H1 (cell line): ENCODE measurements at regions not wholly inside any gene's neighbourhood (a gene's known extent, or its start where the extent isn't known, plus 50 kb on each side); places are given as distances from the start of the nearest gene placed in this dataset.

ENCODE experiments used
- BRCA1 ChIP-seq: IDR thresholded peaks from 2 replicates; pipeline ENCODE4 v1.6.1; 2012; ENCODE audit warnings: low read depth, low read length, improper control_type of control experiment
- CTCF ChIP-seq, 3 experiments: IDR thresholded peaks; 1 replicate in 2 of 3; 2 replicates in 1 of 3; pipeline versions ENCODE4 v1.5.1 to v1.6.1; 2011; ENCODE audit warnings: low read length in 3 of 3, mild to moderate bottlenecking in 3 of 3, inconsistent platforms in 2 of 3, low read depth in 1 of 3, moderate library complexity in 1 of 3; ENCODE audit not compliant: insufficient read depth in 1 of 3; ENCODE audit errors: control extremely low read depth in 1 of 3
- RBBP5 ChIP-seq: IDR thresholded peaks from 2 replicates; pipeline ENCODE4 v1.7.1; 2012; ENCODE audit warnings: low read depth, mild to moderate bottlenecking, inconsistent platforms, low read length, moderate library complexity, borderline replicate concordance
- TAF1 ChIP-seq: IDR thresholded peaks from 2 replicates; pipeline ENCODE4 v1.6.1; 2011; ENCODE audit warnings: mild to moderate bottlenecking, low read depth, low read length

GRCh38 chr10:131819241-131820072, 81.4 kb upstream of the PPP2R2D start:
- TF ChIP-seq BRCA1 (no peak), CTCF (IDR thresholded peaks at IDR 0.05; ENCODE audit: control extremely low read depth in 1 of 3, insufficient read depth in 1 of 3, low read depth in 1 of 3, low read length in 3 of 3) (no peak), RBBP5 (no peak), TAF1 (no peak)
